Neuronal stem cell (in vitro differentiated cells): ENCODE measurements at regions not wholly inside any gene's neighbourhood (a gene's known extent, or its start where the extent isn't known, plus 50 kb on each side); places are given as distances from the start of the nearest gene placed in this dataset.

Experiments
- DNase-seq: peaks from one replicate; pipeline ENCODE4 v3.0.0-alpha.2; 2013; ENCODE audit warnings: low spot score
- H2AFZ ChIP-seq: one replicate; pipeline ENCODE4 v1.6.1; 2013; ENCODE audit warnings: mild to moderate bottlenecking, low read length, inconsistent platforms
- H2AK5ac ChIP-seq: 2 replicates; pipeline ENCODE4 v1.6.1; 2013; ENCODE audit warnings: low read depth, mild to moderate bottlenecking, inconsistent platforms, low read length, moderate library complexity, mixed read lengths
- H2BK120ac ChIP-seq: 2 replicates; pipeline ENCODE4 v1.6.1; 2013; ENCODE audit warnings: low read depth, mild to moderate bottlenecking, inconsistent platforms, low read length, moderate library complexity, mixed read lengths
- H2BK12ac ChIP-seq: one replicate; pipeline ENCODE4 v1.6.1; 2013; ENCODE audit warnings: low read length, inconsistent platforms
- H2BK15ac ChIP-seq: 2 replicates; pipeline ENCODE4 v1.6.1; 2013; ENCODE audit warnings: mild to moderate bottlenecking, low read length, inconsistent platforms, mixed read lengths
- H2BK5ac ChIP-seq: one replicate; pipeline ENCODE4 v1.6.1; 2013; ENCODE audit warnings: inconsistent platforms, mild to moderate bottlenecking, low read length, moderate library complexity
- H3K14ac ChIP-seq: one replicate; pipeline ENCODE4 v1.6.1; 2013; ENCODE audit warnings: low read length, inconsistent platforms
- H3K18ac ChIP-seq: 2 replicates; pipeline ENCODE4 v1.6.1; 2013; ENCODE audit warnings: low read length, inconsistent platforms
- H3K23ac ChIP-seq: 2 replicates; pipeline ENCODE4 v1.6.1; 2013; ENCODE audit warnings: low read depth, mild to moderate bottlenecking, mixed read lengths, low read length, inconsistent platforms; ENCODE audit not compliant: poor library complexity
- H3K27ac ChIP-seq: replicated peaks from 3 replicates; pipeline ENCODE4 v1.5.1; 2013; ENCODE audit warnings: low read length, inconsistent platforms
- H3K27me3 ChIP-seq, 3 experiments: 2 replicates each; pipeline ENCODE4 v1.6.1; 2013; ENCODE audit warnings: low read length in 3 of 3, mild to moderate bottlenecking in 2 of 3, inconsistent platforms in 1 of 3, low read depth in 1 of 3, mixed read lengths in 1 of 3, moderate library complexity in 1 of 3; ENCODE audit not compliant: control insufficient read depth in 3 of 3, insufficient read depth in 3 of 3
- H3K36me3 ChIP-seq, 2 donors: replicated peaks in 1 of 2; 2 replicates each; pipeline ENCODE4 v1.6.1; 2013; ENCODE audit warnings: low read length in 2 of 2; ENCODE audit not compliant: control insufficient read depth in 2 of 2, insufficient read depth in 2 of 2
- H3K4ac ChIP-seq: 2 replicates; pipeline ENCODE4 v1.6.1; 2013; ENCODE audit warnings: inconsistent platforms, mild to moderate bottlenecking, low read length, moderate library complexity
- H3K4me1 ChIP-seq, 2 donors: 1 replicate in 1 of 2; 2 replicates in 1 of 2; pipeline ENCODE4 v1.6.1; 2013; ENCODE audit warnings: low read length in 2 of 2, low read depth in 1 of 2; ENCODE audit not compliant: control insufficient read depth in 2 of 2, insufficient read depth in 1 of 2
- H3K4me2 ChIP-seq: one replicate; pipeline ENCODE4 v1.6.1; 2013; ENCODE audit warnings: mild to moderate bottlenecking, low read length, inconsistent platforms; ENCODE audit not compliant: insufficient read depth, poor library complexity, severe bottlenecking
- H3K4me3 ChIP-seq, 2 donors: 2 replicates each; pipeline ENCODE4 v1.5.1; 2013; ENCODE audit warnings: low read length in 2 of 2, mild to moderate bottlenecking in 2 of 2, inconsistent platforms in 1 of 2, moderate library complexity in 1 of 2
- H3K79me1 ChIP-seq: one replicate; pipeline ENCODE4 v1.6.1; 2013; ENCODE audit warnings: low read depth, mild to moderate bottlenecking, inconsistent platforms, low read length, moderate library complexity
- H3K9ac ChIP-seq: one replicate; pipeline ENCODE4 v1.6.1; 2013; ENCODE audit warnings: mild to moderate bottlenecking, low read depth, low read length, inconsistent platforms; ENCODE audit not compliant: poor library complexity
- H3K9me3 ChIP-seq, 2 donors: replicated peaks in 1 of 2; 2 replicates each; pipeline versions ENCODE3 to v1.6.1; 2013; ENCODE audit warnings: low read length in 2 of 2, mild to moderate bottlenecking in 2 of 2, inconsistent platforms in 1 of 2, low read depth in 1 of 2, mixed read lengths in 1 of 2, moderate library complexity in 1 of 2; ENCODE audit not compliant: control insufficient read depth in 2 of 2, insufficient read depth in 1 of 2
- H4K8ac ChIP-seq: one replicate; pipeline ENCODE4 v1.6.1; 2013; ENCODE audit warnings: low read depth, mild to moderate bottlenecking, inconsistent platforms, low read length, moderate library complexity
- H4K91ac ChIP-seq: one replicate; pipeline ENCODE4 v1.6.1; 2013; ENCODE audit warnings: low read length, low read depth, mild to moderate bottlenecking, inconsistent platforms; ENCODE audit not compliant: poor library complexity
- WGBS, 2 donors: extraction: QIAGEN DNeasy Blood & Tissue Kit; methylation state at CpG; one replicate each; pipeline ENCODE4 v1.1.7; 2013; ENCODE audit warnings: missing lambda C conversion rate in 2 of 2, mixed read lengths in 1 of 2; ENCODE audit not compliant: insufficient read length in 2 of 2, insufficient replicate concordance in 1 of 2; ENCODE audit errors: extremely low coverage in 2 of 2; 5-methylcytosine and 5-hydroxymethylcytosine counted together

DNA sequence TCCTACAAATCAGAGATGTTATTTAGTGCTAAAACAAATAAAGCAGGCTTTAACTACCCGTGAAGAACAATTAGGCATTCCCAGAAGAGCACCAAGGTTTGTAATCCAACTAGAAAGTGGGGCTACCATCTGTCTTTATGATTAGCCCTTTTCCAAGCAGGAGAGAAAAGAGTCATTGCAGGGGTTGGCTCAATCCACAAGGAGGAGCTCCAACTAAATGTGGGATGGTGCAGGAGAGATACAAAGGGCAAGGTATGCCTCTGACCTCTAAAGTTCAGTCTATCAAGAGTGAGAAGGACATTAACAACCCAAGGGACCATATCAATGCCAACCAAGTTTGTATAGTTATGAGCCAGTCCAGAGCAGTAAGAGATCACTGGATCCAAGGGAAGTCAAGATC lies 382.7 kb upstream of the DUSP10 start:
- Histone ChIP-seq H3K4me3 (no peak overlapping the region), H3K27ac (no peak overlapping the region), H4K8ac (no peak overlapping the region), H3K4me1 (peaks cover 0 to 4% of the 10 kb centered on the region in 2 donors), H3K9me3 (no peaks in the 10 kb centered on the region), H3K23ac (no peak overlapping the region), H3K36me3 (no peaks in the 10 kb centered on the region), H3K4ac (no peak overlapping the region), H2AFZ (no peak overlapping the region), H3K4me2 (no peak overlapping the region), H2BK5ac (no peak overlapping the region), H2BK12ac (no peak overlapping the region), H2BK120ac (no peak overlapping the region), H4K91ac (no peak overlapping the region), H3K18ac (no peak overlapping the region), H3K27me3 (no peaks in the 10 kb centered on the region), H2BK15ac (no peak overlapping the region), H2AK5ac (no peak overlapping the region), H3K9ac (no peak overlapping the region), H3K79me1 (no peaks in the 10 kb centered on the region), H3K14ac (no peak overlapping the region)
- WGBS, 2 donors = no CpG with 5 or more reads among the region's 1 CpG
- no peak for DNase-seq

GRCh38 chr1:222123111-222123510 lies 381.2 kb upstream of the DUSP10 start:
- peaks cover 0 to 4% of the 10 kb centered on the region in 2 donors for H3K4me1 ChIP-seq

GRCh38 chr1:222117809-222118208 lies 375.9 kb upstream of the DUSP10 start:
- H3K4me2 ChIP-seq = no peak overlapping the region
- no peaks in the 10 kb centered on the region for H3K4me1 ChIP-seq
- no peak overlapping the region for H3K18ac ChIP-seq
- no peak overlapping the region for H2AK5ac ChIP-seq
- no peaks in the 10 kb centered on the region for H3K27me3 ChIP-seq
- no peaks in the 10 kb centered on the region for H3K36me3 ChIP-seq
- no peak for DNase-seq
- no peak overlapping the region for H3K9ac ChIP-seq
- H2BK5ac ChIP-seq = no peak overlapping the region
- no peak overlapping the region for H3K4me3 ChIP-seq
- no peak overlapping the region for H2AFZ ChIP-seq
- no peak overlapping the region for H3K23ac ChIP-seq
- H2BK120ac ChIP-seq = no peak overlapping the region
- H3K79me1 ChIP-seq = no peaks in the 10 kb centered on the region
- no peak overlapping the region for H2BK15ac ChIP-seq
- no peak overlapping the region for H3K4ac ChIP-seq
- WGBS, 2 donors = no CpG with 5 or more reads among the region's 2 CpGs
- H3K9me3 ChIP-seq = no peaks in the 10 kb centered on the region
- H2BK12ac ChIP-seq = no peak overlapping the region
- H4K8ac ChIP-seq = no peak overlapping the region
- H3K27ac ChIP-seq = no peak overlapping the region
- no peak overlapping the region for H4K91ac ChIP-seq
- H3K14ac ChIP-seq = no peak overlapping the region

More at GRCh38 chr1:222123111-222123510, 381.2 kb upstream of the DUSP10 start:
- Histone ChIP-seq H2BK5ac (no peak overlapping the region), H2BK120ac (no peak overlapping the region), H3K27ac (no peak overlapping the region), H4K91ac (no peak overlapping the region), H2BK12ac (no peak overlapping the region), H3K14ac (no peak overlapping the region), H3K9ac (no peak overlapping the region), H3K18ac (no peak overlapping the region), H2AFZ (no peak overlapping the region), H3K79me1 (no peaks in the 10 kb centered on the region), H3K4me2 (no peak overlapping the region), H3K4me3 (no peak overlapping the region), H3K9me3 (no peaks in the 10 kb centered on the region), H2AK5ac (no peak overlapping the region), H3K36me3 (no peaks in the 10 kb centered on the region), H2BK15ac (no peak overlapping the region), H3K23ac (no peak overlapping the region), H4K8ac (no peak overlapping the region), H3K4ac (no peak overlapping the region), H3K27me3 (no peaks in the 10 kb centered on the region)
- WGBS, 2 donors = no CpG with 5 or more reads among the region's 2 CpGs
- no peak for DNase-seq

DNA sequence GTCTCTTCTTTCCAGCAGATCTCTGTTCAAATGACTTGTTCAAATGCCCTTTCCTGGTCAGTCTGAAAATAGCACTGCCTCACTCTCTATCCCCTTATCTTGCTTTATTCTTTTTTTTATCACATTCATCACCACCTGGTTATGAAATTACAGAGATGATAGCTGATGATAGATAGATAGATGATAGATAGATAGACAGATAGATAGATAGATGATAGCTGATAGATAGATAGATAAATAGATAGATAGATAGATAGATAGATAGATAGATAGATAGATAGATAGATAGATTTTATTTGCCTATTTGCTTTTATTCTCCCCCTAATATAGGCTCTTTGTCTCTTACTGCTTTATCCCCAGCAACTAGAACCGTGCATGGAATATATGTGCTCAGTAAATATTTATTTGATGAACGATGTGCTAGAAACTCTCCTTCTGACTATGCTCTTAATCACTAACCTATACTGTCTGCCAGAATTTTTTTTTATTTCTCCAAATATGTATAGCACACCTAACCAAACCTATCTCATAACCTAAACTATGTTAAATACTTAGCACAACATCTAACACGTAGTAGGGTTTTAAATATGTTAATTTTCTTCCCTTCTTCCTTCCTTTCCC lies 372.8 kb upstream of the DUSP10 start:
- Histone ChIP-seq H2AFZ (no peak overlapping the region), H3K4me1 (no peaks in the 10 kb centered on the region), H3K14ac (no peak overlapping the region), H2AK5ac (no peak overlapping the region), H3K18ac (no peak overlapping the region), H2BK12ac (no peak overlapping the region), H2BK5ac (no peak overlapping the region), H3K9ac (no peak overlapping the region), H4K91ac (no peak overlapping the region), H3K23ac (no peak overlapping the region), H3K36me3 (no peaks in the 10 kb centered on the region), H3K4me2 (no peak overlapping the region), H3K27ac (no peak overlapping the region), H3K4ac (no peak overlapping the region), H3K79me1 (no peaks in the 10 kb centered on the region), H2BK15ac (no peak overlapping the region), H3K4me3 (no peak overlapping the region), H3K9me3 (no peaks in the 10 kb centered on the region), H2BK120ac (no peak overlapping the region), H3K27me3 (no peaks in the 10 kb centered on the region), H4K8ac (no peak overlapping the region)
- no peak for DNase-seq
- WGBS, 2 donors = no CpG with 5 or more reads among the region's 3 CpGs
